GM19467 (cell line): ENCODE measurements at regions not wholly inside any gene's neighbourhood (a gene's known extent, or its start where the extent isn't known, plus 50 kb on each side); places are given as distances from the start of the nearest gene placed in this dataset.
"Not testable (repeated sequence)": the region's sequence is repeated elsewhere in the genome, so short reads cannot be mapped to it uniquely, and the experiment has no call there.

Experiments used
- ATAC-seq: cut with Tn5 transposase; IDR thresholded peaks from one replicate; pipeline ENCODE4 v1.9.1; 2021; ENCODE audit warnings: mild to moderate bottlenecking, moderate library complexity; ENCODE audit not compliant: unreplicated experiment

DNA sequence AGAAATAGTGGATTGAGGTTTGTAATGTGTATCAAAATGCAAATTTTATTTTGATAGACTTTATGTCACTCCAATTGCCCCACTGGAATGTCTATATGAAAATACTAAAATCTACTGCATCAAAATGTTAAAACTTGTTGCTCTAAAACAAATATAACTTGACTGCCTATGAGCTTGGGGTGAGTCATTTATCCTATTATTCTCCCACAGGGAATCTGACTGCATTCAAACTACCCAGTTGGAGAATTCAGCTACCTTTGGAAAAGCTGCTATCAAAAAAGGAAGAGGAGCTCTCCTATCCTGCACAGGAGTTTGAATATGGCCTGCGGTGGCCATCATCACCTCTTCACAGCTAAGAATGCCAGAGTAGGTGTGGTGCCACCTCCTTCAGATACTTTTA, 173.1 kb downstream of the KLHL28 start:
- no peak for ATAC-seq

DNA sequence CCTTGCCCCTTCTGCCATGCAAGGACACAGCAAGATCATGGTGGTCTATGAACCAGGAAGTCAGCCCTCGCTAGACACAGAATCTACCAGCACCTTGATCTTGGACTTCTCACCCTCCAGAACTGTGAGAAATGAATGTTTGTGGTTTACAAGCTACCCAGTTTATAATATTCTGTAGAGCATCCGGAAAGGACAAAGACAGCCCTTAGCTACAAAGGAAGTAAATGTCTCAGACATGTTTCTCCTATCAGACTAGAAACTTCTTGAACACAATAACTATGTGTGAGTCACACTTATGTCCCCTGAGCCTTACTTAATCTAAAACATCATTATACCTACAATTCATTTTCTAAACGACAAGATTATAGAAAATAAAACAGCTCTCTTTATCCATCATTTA, 176.7 kb downstream of the KLHL28 start:
- ATAC-seq, result no peak

DNA sequence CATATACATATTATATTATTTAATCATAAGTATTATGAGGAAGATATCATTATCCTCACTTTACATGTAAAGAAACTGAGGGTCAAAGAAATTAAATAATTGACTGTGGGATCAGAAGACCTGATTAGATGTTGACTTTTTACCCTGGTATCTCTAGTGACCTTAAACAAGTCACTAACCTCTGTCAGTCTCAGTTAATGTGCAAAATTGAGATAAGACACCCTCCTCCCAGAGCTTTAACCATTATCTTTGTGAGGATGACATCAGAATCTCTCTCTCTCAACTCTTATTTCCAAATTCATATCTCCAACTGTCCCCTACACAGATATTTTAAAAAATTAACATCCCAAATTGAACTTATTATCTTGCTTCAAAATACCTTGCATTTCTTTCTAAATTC, 177.8 kb downstream of the KLHL28 start:
- ATAC-seq, result no peak

DNA sequence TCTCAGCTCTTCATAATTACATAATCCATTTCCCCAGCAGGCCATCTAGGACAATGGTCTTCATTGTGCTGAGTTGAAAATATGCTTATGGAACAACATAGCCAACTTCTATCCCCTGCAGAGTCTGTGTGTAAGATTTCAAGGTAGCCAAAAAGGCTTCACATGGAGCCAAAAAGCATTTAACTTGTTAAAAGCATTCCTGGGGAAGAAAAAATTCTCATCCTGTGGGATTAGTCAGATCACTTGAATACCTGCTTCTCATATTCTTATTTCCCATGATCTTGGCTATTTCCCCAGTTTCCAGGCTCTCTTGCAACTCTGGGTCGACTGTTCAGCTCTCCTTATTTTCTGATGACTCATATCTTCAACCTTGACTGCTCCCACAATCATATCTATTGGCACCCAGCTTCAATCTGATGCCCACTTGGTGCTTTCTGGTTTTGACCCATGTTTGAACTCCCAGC, 178.9 kb downstream of the KLHL28 start:
- ATAC-seq, result no peak

DNA sequence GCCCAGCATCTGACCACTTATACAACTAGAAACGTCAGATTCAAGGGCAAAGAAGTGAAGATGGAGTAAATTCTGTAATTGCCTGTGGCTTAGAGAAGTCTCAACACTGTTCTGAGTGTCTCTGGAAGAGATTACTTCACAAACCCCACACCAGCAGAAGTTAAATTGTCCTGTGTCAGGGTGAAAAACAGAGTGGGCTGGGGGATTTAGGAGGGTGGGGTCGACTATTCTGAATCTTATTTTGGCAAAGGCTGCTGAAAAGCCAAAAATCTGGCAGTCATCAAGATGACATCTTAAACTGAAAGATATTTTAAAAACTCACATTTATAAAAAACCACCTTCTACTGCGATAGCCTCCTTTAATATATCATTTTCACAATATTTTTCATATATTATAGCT, 180.8 kb downstream of the KLHL28 start:
- ATAC-seq, result no peak

DNA sequence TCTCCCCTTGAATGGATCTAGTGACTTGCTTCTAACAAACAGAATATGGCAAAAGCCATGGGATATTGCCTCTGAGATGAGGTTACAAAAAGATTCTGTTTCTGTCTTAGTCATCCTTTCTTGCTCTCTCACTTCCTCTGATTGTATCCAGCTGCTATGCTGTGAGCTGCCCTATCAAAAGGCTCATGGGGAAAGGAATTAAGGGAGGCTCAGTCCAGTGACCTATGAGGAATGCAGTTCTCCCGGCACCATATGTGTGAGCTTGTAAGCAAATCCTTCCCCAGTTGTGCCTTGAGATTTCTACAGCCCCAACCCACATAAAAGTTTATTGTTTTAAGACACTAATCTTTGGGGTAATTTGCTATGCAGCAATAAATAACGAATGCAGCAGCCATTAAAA, 183.1 kb downstream of the KLHL28 start:
- no peak for ATAC-seq

DNA sequence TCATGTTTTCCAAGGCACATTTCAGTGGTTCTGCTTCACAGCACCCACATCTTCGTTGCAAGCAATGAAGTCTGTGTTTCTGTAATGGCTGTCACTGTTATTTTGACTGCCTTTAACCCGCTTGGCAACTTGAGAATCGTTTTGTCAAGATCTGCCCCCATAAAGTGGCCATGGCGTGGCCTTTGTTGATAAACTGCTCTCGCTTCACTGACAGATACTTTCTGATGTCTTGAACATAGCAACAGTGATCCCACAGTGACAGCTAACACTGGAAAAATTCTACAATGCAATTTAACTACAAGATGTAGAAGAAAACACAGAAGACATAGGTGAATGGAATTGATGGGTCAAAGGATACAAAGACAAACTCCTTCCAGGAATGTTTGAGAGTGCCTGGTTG, 184.2 kb downstream of the KLHL28 start:
- no peak for ATAC-seq

DNA sequence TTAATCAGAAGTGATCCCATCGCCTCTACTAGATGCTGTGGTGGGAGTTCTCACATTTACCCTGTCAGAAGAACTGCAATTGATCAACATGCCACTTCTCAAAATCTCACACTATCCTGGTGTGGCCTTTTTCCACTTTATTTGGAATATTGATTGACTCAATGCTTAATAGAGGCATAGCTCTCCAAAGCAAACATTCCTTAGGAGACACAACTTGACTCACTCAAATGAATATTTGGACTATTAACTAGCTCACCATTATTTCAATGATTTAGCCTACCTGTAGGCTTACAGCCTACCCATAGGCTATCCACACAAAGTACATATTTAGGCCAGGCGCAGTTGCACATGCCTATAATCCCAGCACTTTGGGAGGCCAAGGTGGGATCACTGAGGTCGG, 186.5 kb downstream of the KLHL28 start:
- ATAC-seq, result no peak

DNA sequence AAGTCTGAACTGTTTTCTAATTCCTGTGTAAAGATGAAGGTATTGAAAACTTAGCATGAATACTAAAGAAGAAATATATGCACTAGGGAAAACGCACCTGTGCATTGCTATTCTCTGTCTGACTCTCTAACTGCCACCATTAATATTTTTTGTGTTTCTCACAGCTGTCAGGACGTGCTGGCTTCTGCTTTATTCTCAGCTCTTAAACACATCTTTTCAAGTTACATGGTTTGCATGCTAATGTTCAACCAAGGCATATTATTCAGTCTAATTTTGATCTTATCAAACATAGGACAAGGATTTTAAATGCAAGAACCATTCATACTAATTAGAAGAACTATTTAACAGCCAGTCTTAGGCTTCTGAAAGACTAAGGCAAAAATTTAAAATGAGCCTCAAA, 187.4 kb downstream of the KLHL28 start:
- no peak for ATAC-seq

DNA sequence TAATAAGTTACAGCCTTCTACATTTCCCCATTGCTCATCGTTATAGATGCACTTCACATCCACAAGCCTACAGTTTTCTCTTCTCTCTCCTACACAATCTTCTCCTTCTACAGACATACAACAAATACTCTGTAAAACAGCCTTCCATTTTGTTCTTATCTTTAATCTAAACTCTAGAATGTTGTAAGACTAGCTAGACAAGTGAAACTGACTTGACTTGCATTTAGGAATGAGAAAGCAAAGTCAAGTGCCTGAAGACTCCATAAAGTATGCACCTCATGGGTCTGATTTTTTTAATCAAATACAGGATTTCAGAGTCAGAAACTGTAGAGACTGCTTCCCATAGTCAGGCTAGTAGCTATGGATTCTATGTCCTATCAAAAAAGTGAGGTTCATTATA, 190.3 kb downstream of the KLHL28 start:
- ATAC-seq, result no peak

DNA sequence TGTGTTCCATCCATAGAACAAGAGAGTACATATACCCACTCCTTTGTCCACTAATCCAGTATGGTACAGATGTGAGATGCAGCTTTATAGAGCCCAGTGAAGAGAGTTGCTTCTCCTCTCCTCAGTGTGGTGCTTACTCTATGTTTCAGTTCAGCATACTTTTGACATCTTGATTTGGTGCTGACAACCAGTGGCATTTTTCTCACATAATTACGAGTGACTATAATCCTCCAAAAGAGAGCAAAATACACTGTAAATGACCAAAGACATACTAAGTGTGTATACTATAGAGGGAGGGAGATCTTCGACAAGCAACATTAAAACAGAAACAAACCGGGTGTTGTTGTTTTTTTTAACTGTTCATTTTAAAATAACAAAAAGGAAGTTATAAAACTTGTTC, 191.5 kb downstream of the KLHL28 start:
- ATAC-seq, result no peak

DNA sequence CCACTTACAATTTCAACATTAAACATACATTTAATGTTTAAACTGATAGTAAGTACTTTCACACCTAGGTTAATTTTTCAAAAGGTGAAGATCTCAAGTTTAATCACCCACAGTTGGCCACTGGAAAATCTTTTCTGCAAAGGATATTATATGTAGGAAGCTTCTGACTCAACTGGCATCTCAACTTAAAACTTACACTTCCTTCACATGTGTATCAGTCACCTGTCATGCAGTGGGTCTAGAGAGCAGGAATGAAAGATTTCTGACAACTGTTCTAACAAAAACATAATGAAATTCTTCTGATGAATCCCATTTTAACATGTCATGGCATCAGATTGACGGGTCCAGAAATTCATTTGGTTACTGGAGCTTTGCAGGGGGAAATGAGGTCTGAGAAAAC, 192.8 kb downstream of the KLHL28 start:
- ATAC-seq, result no peak

DNA sequence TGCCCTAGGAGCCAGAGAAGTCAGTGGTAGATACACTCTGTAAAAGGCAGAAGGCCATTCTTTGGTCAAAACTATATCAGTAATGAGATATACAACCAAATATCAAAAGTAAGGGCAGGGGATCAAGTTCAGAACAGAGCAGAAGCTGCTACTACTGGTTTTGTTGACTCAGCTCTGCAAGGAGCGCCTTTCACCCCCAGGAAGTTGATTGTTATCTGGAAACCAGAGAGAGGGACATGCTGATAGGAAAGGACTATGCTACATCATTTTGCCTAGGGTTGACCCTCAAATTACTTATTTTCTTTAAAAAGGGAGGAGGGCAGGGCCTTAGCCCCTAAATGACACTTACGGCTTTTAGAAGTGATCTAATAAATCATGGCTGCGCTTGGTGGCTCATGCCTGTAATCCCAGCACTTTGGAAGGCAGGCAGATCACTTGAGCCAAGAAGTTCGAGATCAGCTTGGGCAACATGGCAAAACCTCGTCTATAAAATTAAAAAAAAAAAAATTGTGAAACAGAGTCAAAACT, 194.0 kb downstream of the KLHL28 start:
- no peak for ATAC-seq

DNA sequence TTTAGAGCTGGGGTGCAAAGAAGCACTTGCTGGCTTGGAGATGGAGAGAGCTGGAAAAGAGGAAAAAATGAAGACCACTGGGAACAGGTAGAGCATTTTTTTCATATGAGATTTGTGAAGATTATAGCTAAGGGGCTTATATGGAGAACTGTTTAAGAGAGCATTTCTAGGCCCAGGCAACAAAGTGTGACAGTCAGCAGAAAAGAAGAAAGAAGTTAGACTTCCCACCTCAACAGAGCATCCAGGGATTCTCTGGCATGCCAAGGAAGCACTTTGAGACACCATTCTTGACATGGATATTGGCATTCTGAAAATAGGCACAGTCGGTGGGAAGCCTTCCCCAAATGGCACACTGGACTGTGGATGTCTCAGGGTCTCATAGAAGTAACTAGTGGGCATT, 195.5 kb downstream of the KLHL28 start:
- no peak for ATAC-seq

DNA sequence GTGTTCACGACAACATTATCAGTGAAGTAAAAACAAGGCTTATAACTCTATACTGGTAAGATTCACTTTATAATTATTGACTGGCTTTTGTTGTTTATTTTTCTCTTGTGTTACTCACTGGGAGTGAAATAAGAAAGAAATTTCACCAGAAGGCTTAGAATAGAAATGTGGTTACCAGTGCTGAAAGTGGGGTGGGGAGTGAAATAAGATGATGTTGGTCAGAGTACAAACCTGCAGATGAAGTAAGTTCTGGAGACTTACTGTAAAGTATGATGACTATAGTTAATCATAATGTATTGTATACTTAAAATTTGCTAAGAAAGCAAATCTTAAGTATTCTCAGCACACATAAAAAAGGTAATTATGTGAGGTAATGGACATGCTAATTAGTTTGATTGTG, 198.4 kb downstream of the KLHL28 start:
- ATAC-seq, result no peak

DNA sequence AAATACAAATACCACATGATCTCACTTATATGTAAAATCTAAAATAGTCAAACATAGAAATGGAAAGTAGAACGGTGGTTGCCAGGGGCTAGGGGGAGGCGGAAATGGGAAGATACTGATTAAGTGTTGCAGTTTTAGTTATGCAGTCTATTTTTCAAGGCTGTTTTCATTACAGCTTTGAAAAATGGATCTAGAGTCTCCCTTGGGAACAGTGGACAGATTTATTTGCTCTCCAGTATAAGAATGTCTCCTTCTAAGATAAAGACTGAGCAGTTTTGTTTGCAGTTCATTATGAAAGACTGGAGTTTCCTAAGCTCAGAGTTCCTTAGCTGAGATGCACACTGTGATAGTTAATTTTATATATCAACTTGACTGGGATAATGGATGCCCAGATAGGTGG, 202.5 kb downstream of the KLHL28 start:
- no peak for ATAC-seq

DNA sequence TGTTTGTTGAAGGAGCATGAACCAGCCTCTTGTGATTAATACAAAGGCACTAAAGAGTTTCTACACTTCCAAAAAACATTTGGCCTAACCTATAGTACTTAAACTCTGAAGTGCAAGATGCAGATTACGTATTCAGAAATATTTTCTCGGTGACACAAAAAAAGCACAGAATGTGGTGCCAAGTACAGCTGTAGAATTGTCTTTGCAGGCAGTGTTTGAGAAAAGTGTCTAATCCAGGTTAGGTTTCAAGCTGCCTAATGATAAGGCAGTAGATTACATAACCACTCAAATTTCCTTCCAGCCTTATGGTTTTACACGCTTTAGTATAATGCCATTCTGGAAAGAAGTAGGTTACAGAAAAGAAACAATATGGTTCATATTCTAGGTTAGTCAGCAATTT, 205.2 kb downstream of the KLHL28 start:
- no peak for ATAC-seq

DNA sequence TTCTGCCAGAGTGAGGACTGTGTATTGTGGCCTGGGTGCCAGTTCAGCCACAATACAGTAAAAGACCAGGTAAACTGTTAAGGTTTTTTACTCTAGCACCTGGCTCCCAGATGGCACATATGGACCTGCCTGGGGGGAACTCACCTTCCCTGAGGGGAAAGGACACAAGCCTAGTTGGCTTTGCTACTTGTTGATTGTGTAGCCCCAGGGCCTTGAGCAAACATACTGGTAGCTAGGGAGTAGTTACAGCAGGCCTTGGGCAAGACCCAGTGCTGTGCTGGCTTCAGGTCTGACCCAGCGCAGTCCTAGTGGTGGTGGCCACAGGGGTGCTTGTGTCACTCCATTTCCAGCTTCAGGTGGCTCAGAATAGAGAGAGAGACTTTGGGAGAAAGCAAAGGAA, 216.4 kb downstream of the KLHL28 start:
- no peak for ATAC-seq

DNA sequence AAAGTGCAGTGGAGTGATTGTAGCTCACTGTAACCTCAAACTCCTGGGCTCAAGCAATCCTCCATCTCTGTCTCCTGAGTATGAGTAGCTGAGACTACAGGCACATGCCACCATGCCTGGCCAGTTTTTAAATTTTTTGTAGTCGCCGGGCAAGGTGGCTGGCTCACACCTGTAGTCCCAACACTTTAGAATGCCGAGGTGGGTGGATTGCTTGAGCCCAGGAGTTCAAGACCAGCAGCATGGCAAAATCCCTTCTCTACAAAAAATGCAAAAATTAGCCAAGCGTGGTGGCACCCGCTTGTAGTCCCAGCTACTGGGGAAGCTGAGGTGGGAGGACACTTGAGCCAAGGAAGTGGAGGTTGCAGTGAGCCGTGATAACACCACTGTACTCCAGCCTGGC, 219.5 kb downstream of the KLHL28 start:
- ATAC-seq, result no peak

DNA sequence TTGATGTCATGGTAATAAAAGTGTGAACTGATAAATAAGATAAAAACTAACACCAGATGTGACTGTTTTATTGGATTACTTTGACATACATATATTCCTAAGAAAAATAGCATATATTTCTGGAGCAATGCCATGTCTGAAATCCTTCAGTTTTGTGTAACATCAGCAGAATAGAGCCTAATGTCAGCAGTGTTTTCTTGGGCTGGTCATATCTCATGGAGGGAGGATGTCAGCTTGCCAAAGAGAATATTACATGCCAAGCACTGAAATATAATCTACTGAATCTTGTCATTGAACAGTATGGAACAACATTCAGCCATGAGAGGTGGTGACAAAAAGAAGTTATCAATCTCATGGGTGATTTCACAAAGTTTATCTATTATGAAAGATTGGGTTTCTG, 220.3 kb downstream of the KLHL28 start:
- ATAC-seq, result no peak

DNA sequence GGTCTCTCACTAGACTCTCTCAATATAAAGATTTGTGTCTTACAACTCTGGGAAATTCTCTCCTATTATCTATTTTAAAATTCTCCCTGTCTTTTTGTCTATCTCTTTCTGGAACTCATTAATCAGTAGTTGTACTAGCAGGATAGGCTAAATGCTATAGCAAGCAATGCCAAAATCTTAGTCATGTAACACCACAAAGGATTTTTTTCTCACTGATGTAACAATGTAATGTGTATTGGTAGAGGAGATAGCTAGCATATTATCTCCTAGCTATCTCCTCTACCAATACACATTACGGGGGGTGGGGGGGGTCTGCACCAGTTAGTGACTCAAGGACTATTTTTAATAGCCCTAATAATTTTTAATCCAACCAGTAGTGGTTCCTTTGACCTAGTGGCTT, 225.4 kb downstream of the KLHL28 start:
- no peak for ATAC-seq

DNA sequence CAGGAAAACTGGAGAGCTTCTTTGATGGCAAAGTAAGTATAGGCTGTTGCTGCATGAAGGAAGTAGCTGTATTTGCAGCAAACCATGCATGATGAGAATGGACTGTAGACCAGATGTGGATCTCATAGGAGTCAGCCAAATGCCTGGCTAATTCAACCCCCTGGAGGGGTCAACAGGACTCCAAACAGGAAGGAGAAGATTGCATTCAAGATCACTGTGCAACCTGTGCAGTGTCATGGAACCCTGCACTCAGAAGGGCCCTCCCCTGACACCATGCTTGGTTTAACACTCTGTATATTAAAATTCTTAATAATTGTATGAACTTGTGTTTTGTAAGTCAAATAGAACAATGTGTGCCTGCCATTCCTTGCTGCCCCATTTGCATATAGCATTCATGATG, 225.1 kb upstream of the FSCB start:
- ATAC-seq, result no peak

DNA sequence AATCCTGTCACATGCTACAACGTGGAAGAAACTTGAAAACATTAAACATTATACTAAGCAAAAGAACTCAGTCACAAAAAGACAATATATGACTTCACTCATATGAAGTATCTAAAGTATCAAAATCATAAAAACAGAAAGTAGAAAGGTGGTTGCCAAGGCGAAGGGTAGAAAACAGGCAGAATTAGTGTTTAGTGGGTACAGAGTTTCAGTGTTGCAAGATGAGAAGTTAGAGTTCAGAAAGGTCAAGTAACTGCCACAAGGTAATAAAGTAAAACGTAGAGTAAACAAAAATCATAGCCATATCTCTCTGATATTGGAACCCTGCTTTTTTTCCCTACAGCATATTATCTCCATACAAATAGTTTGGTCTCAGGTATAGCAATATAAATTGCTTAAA, 223.8 kb upstream of the FSCB start:
- ATAC-seq, result no peak

DNA sequence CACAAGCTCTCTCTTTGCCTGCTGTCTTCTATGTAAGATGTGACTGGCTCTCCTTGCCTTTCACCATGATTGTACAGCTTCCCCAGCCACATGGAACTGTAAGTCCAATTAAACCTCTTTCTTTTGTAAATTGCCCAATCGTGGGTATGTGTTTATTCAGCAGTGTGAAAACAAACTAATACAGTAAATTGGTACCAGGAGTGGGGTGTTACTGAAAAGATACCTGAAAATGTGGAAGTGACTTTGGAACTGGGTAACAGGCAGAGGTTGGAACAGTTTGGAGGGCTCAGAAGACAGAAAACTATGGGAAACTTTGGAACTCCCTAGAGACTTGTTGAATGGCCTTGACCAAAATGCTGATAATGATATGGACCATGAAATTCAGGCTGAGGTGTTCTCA, 214.3 kb upstream of the FSCB start:
- not testable (repeated sequence) for ATAC-seq
